Endodermal cell (in vitro differentiated cells): ENCODE measurements at regions not wholly inside any gene's neighbourhood (a gene's known extent, or its start where the extent isn't known, plus 50 kb on each side); places are given as distances from the start of the nearest gene placed in this dataset.

Experiments used
- DNase-seq: peaks from one replicate; pipeline ENCODE4 v3.0.0-alpha.2; 2017
- H3K27ac ChIP-seq: 2 replicates; pipeline ENCODE4 v1.5.1; 2013; ENCODE audit warnings: mild to moderate bottlenecking, low read depth, low read length, moderate library complexity
- H3K27me3 ChIP-seq: 2 replicates; pipeline ENCODE4 v1.6.1; 2013; ENCODE audit warnings: mild to moderate bottlenecking, low read length, moderate library complexity; ENCODE audit not compliant: insufficient read depth, control insufficient read depth, poor library complexity, severe bottlenecking
- H3K36me3 ChIP-seq: 2 replicates; pipeline ENCODE4 v1.7.0; 2013; ENCODE audit warnings: mild to moderate bottlenecking, low read length, moderate library complexity; ENCODE audit not compliant: control insufficient read depth, insufficient read depth
- H3K4me1 ChIP-seq: one replicate; pipeline ENCODE4 v1.7.0; 2013; ENCODE audit warnings: low read length; ENCODE audit not compliant: control insufficient read depth, insufficient read depth
- H3K4me3 ChIP-seq: 2 replicates; pipeline ENCODE4 v1.5.1; 2013; ENCODE audit warnings: mild to moderate bottlenecking, low read length, moderate library complexity
- H3K9ac ChIP-seq: 2 replicates; pipeline ENCODE4 v1.6.1; 2013; ENCODE audit warnings: mild to moderate bottlenecking, low read length, moderate library complexity; ENCODE audit not compliant: poor library complexity, severe bottlenecking; ENCODE audit errors: extremely low read depth
- H3K9me3 ChIP-seq: 2 replicates; pipeline ENCODE4 v1.6.1; 2013; ENCODE audit warnings: mild to moderate bottlenecking, low read length, moderate library complexity; ENCODE audit not compliant: control insufficient read depth
- H3K27ac Mint-ChIP-seq: 2 replicates; pipeline ENCODE4 v1.8.0; 2020; ENCODE audit warnings: mixed read lengths
- H3K27me3 Mint-ChIP-seq: 2 replicates; pipeline ENCODE4 v1.8.0; 2021; ENCODE audit warnings: mild to moderate bottlenecking, mixed read lengths; ENCODE audit not compliant: insufficient read depth
- H3K36me3 Mint-ChIP-seq: 2 replicates; pipeline ENCODE4 v1.8.0; 2020; ENCODE audit warnings: low read depth, mixed read lengths
- H3K4me1 Mint-ChIP-seq: 2 replicates; pipeline ENCODE4 v1.8.0; 2020; ENCODE audit warnings: mixed read lengths
- H3K4me3 Mint-ChIP-seq: 2 replicates; pipeline ENCODE4 v1.8.0; 2020; ENCODE audit warnings: mild to moderate bottlenecking, moderate library complexity, mixed read lengths
- H3K9me3 Mint-ChIP-seq: 2 replicates; pipeline ENCODE4 v1.8.0; 2020; ENCODE audit warnings: mild to moderate bottlenecking, mixed read lengths
- WGBS, 2 experiments: methylation state at CpG; one replicate each; pipeline versions ENCODE4 v1.1.5 to v1.1.7; 2013; ENCODE audit warnings: missing lambda C conversion rate in 2 of 2, mixed read lengths in 1 of 2; ENCODE audit not compliant: insufficient coverage in 1 of 2, insufficient read length in 1 of 2; 5-methylcytosine and 5-hydroxymethylcytosine counted together
- TF ChIP-seq, protein P1 (sequence below): fragments of 200-600 bp; sonication (generic); conservative IDR thresholded peaks from 2 replicates; pipeline ENCODE4 v1.5.0; 2021; ENCODE audit warnings: antibody characterized with exemption, mild to moderate bottlenecking

DNA sequence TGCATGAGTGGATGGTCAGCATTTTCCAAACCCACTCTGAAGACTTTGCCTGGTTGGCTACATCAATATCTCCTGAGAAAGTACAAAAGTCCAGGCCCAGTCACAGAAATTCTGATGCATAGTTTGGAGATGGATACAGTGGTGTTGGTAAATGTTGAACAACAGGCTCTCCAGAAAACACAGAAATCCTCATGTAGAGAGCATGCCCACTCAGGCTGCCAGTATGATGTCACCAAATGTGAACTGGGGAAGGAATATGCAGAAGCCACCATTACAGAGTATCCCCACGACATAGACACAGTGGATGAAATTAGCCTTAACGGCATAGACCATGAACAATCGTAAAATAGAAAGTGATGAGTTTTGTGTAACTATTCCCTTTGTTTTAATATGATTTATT lies 97.1 kb upstream of the NXT1 start:
- Histone ChIP-seq H3K9me3 (no peaks in the 10 kb centered on the region), H3K27me3 (no peaks in the 10 kb centered on the region), H3K36me3 (no peaks in the 10 kb centered on the region), H3K4me3 (no peak overlapping the region), H3K9ac (no peak overlapping the region), H3K27ac (no peak overlapping the region), H3K4me1 (peaks cover 10% of the 10 kb centered on the region)
- 86 to 95% methylated on average over 1 to 2 of the region's 3 CpGs for WGBS, 2 experiments
- H3K36me3 Mint-ChIP-seq, result no peaks in the 10 kb centered on the region
- TF ChIP-seq, protein P1, sequence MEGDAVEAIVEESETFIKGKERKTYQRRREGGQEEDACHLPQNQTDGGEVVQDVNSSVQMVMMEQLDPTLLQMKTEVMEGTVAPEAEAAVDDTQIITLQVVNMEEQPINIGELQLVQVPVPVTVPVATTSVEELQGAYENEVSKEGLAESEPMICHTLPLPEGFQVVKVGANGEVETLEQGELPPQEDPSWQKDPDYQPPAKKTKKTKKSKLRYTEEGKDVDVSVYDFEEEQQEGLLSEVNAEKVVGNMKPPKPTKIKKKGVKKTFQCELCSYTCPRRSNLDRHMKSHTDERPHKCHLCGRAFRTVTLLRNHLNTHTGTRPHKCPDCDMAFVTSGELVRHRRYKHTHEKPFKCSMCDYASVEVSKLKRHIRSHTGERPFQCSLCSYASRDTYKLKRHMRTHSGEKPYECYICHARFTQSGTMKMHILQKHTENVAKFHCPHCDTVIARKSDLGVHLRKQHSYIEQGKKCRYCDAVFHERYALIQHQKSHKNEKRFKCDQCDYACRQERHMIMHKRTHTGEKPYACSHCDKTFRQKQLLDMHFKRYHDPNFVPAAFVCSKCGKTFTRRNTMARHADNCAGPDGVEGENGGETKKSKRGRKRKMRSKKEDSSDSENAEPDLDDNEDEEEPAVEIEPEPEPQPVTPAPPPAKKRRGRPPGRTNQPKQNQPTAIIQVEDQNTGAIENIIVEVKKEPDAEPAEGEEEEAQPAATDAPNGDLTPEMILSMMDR, result no peak
- H3K27ac Mint-ChIP-seq, result no peak overlapping the region
- DNase-seq, result no peak
- peaks cover 3% of the 10 kb centered on the region for H3K27me3 Mint-ChIP-seq
- no peak overlapping the region for H3K4me3 Mint-ChIP-seq
- H3K9me3 Mint-ChIP-seq, result no peaks in the 10 kb centered on the region
- peaks cover 28% of the 10 kb centered on the region for H3K4me1 Mint-ChIP-seq

DNA sequence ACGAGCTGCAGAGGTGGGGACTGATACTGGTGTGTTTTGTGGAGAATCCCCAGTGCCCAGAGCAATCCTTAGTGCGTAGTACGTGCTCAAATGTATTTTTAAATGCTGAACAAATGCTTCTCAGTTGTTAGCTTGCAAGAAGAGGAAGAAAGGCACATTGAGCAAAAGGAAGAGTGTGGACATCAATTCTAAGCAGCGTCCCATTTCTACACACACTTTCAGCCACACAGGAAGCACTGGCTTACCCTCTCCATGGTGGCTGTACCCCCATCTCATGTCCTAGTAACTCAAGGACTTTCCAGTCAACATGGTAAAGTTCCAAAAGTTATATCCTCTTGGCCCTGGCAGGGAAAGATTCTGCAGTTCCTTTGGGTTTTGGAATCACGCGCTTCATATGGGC lies 98.8 kb upstream of the NXT1 start:
- peaks cover 11% of the 10 kb centered on the region for H3K4me1 Mint-ChIP-seq
- Histone ChIP-seq H3K9ac (no peak overlapping the region), H3K36me3 (no peaks in the 10 kb centered on the region), H3K9me3 (no peaks in the 10 kb centered on the region), H3K27ac (no peak overlapping the region), H3K4me1 (peaks cover 2% of the 10 kb centered on the region), H3K27me3 (no peaks in the 10 kb centered on the region), H3K4me3 (no peak overlapping the region)
- no peak overlapping the region for H3K27ac Mint-ChIP-seq
- H3K27me3 Mint-ChIP-seq, result peaks cover 3% of the 10 kb centered on the region
- H3K4me3 Mint-ChIP-seq, result no peak overlapping the region
- WGBS, 2 experiments, result 94 to 100% methylated on average over 2 to 6 of the region's 6 CpGs
- TF ChIP-seq, protein P1, result no peak
- H3K9me3 Mint-ChIP-seq, result no peaks in the 10 kb centered on the region
- H3K36me3 Mint-ChIP-seq, result no peaks in the 10 kb centered on the region
- DNase-seq, result no peak

DNA sequence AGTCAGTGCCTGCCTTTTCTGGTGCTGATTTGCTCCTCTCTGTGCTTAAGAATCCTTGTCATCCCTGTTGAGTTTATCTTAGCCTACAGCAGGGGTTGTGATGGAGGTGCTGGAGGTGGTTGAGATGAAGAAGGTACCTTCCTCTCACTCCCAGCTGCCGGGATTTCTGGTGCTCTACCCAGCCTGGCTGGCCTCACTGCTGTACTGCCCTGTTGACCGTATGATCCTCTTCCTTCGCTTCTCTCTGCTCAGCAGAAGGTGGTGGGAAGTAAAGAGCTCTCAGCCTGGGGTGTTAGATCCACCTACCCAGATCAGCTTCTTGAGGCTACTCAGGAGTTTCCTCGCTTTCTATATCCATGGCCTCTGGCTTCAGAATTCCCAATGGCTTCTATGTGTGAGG lies 101.0 kb upstream of the NXT1 start:
- WGBS, 2 experiments, result 94 to 96% methylated on average over 2 to 4 of the region's 4 CpGs
- TF ChIP-seq, protein P1, result no peak
- no peak overlapping the region for H3K4me3 Mint-ChIP-seq
- H3K9ac ChIP-seq, result no peak overlapping the region
- no peaks in the 10 kb centered on the region for H3K9me3 ChIP-seq
- H3K4me1 ChIP-seq, result peaks cover 2% of the 10 kb centered on the region
- no peak overlapping the region for H3K27ac Mint-ChIP-seq
- H3K9me3 Mint-ChIP-seq, result no peaks in the 10 kb centered on the region
- no peaks in the 10 kb centered on the region for H3K36me3 ChIP-seq
- no peak overlapping the region for H3K27ac ChIP-seq
- H3K4me3 ChIP-seq, result no peak overlapping the region
- no peaks in the 10 kb centered on the region for H3K36me3 Mint-ChIP-seq
- H3K27me3 Mint-ChIP-seq, result no peaks in the 10 kb centered on the region
- peak; percentile 38 for DNase-seq
- no peaks in the 10 kb centered on the region for H3K27me3 ChIP-seq
- peaks cover 2% of the 10 kb centered on the region for H3K4me1 Mint-ChIP-seq
